Mesothelial cell of epicardium (in vitro differentiated cells): ENCODE measurements at regions not wholly inside any gene's neighbourhood (a gene's known extent, or its start where the extent isn't known, plus 50 kb on each side); places are given as distances from the start of the nearest gene placed in this dataset.

ENCODE experiments used
- DNase-seq, 2 experiments: peaks; one replicate each; pipeline ENCODE4 v3.0.0; 2021; ENCODE audit warnings: low spot score in 2 of 2; ENCODE audit not compliant: unreplicated experiment in 2 of 2
- H3K27ac Mint-ChIP-seq: 2 replicates; pipeline ENCODE4 v1.8.0; 2021; ENCODE audit warnings: mixed read lengths
- H3K27me3 Mint-ChIP-seq: 2 replicates; pipeline ENCODE4 v1.8.0; 2021; ENCODE audit warnings: low read depth, mixed read lengths
- H3K36me3 Mint-ChIP-seq: 2 replicates; pipeline ENCODE4 v1.8.0; 2021; ENCODE audit warnings: mixed read lengths
- H3K4me1 Mint-ChIP-seq: 2 replicates; pipeline ENCODE4 v1.8.0; 2021; ENCODE audit warnings: mixed read lengths
- H3K4me3 Mint-ChIP-seq: 2 replicates; pipeline ENCODE4 v1.8.0; 2021; ENCODE audit warnings: mild to moderate bottlenecking, moderate library complexity, mixed read lengths
- H3K9me3 Mint-ChIP-seq: 2 replicates; pipeline ENCODE4 v1.8.0; 2021; ENCODE audit warnings: mixed read lengths
- TF ChIP-seq, protein P1 (sequence below): fragments of 200-600 bp; sonication (generic); IDR thresholded peaks from one replicate; pipeline ENCODE4 v1.5.0; 2021; ENCODE audit warnings: antibody characterized with exemption; ENCODE audit not compliant: unreplicated experiment

- TF ChIP-seq, protein P1, sequence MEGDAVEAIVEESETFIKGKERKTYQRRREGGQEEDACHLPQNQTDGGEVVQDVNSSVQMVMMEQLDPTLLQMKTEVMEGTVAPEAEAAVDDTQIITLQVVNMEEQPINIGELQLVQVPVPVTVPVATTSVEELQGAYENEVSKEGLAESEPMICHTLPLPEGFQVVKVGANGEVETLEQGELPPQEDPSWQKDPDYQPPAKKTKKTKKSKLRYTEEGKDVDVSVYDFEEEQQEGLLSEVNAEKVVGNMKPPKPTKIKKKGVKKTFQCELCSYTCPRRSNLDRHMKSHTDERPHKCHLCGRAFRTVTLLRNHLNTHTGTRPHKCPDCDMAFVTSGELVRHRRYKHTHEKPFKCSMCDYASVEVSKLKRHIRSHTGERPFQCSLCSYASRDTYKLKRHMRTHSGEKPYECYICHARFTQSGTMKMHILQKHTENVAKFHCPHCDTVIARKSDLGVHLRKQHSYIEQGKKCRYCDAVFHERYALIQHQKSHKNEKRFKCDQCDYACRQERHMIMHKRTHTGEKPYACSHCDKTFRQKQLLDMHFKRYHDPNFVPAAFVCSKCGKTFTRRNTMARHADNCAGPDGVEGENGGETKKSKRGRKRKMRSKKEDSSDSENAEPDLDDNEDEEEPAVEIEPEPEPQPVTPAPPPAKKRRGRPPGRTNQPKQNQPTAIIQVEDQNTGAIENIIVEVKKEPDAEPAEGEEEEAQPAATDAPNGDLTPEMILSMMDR: no peak
- H3K4me1 Mint-ChIP-seq: peaks cover 17% of the 10 kb centered on the region
- no peak for DNase-seq
- H3K9me3 Mint-ChIP-seq: peaks cover 15% of the 10 kb centered on the region
- H3K27me3 Mint-ChIP-seq: no peaks in the 10 kb centered on the region
- H3K27ac Mint-ChIP-seq: no peak overlapping the region
- H3K4me3 Mint-ChIP-seq: no peak overlapping the region
- no peaks in the 10 kb centered on the region for H3K36me3 Mint-ChIP-seq
Observed at GRCh38 chr14:86311151-86311550, 781.2 kb downstream of the FLRT2 start.

DNA sequence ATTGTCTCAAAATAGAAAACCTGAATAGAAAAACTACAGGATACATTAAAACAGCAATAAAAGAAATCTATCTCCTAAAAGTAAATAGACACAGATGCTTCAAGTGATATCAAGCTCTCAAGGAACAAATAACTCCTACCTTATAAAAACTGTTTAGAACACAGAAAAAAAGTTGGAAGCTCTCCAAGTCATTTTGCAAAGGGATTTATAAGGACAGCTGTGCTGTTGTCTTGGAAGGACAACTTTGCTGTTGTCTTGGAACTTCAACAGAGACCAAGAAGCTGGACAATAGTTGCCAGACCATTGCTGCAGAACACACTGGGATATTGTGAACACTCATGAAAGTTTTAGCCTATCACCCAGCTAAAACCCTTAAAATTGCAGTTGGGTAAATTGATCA is 780.7 kb downstream of the FLRT2 start:
- H3K4me1 Mint-ChIP-seq: peaks cover 17% of the 10 kb centered on the region

GRCh38 chr14:86310148-86310547 is 780.2 kb downstream of the FLRT2 start:
- Mint-ChIP-seq H3K27me3 (no peaks in the 10 kb centered on the region), H3K36me3 (no peaks in the 10 kb centered on the region), H3K4me3 (no peak overlapping the region), H3K4me1 (peaks cover 17% of the 10 kb centered on the region), H3K27ac (no peak overlapping the region), H3K9me3 (peaks cover 15% of the 10 kb centered on the region)
- DNase-seq: no peak
- TF ChIP-seq, protein P1: no peak

More for the DNA sequence above, 780.7 kb downstream of the FLRT2 start:
- Mint-ChIP-seq H3K36me3 (no peaks in the 10 kb centered on the region), H3K27me3 (no peaks in the 10 kb centered on the region), H3K9me3 (peaks cover 15% of the 10 kb centered on the region), H3K27ac (peak overlapping the region; percentile 61), H3K4me3 (no peak overlapping the region)
- DNase-seq: no peak
- TF ChIP-seq, protein P1: no peak

DNA sequence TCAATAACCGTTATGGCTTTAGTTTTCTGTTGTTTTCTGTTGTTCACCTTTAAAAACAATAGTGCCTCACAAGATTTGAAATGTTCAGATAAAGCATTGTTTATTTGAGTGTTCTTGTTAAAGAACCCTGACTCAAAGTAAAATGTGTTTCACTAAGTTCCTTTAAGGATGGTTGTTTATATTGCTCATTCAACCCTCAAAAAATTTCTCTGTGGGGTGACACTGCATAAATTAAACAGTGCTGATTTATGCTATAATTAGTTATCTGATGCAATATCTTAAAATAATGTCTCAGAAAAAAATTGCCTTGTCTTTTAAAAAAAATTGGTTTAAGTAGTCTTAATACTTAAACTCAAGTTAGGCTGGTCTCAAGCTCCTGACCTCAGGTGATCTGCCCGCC is 775.1 kb downstream of the FLRT2 start:
- Mint-ChIP-seq H3K27me3 (no peaks in the 10 kb centered on the region), H3K9me3 (peaks cover 8% of the 10 kb centered on the region), H3K36me3 (no peaks in the 10 kb centered on the region), H3K4me3 (no peak overlapping the region), H3K27ac (no peak overlapping the region), H3K4me1 (peaks cover 8% of the 10 kb centered on the region)
- TF ChIP-seq, protein P1: no peak
- DNase-seq: no peak

GRCh38 chr14:86299994-86300393 is 770.0 kb downstream of the FLRT2 start:
- H3K4me1 Mint-ChIP-seq: no peaks in the 10 kb centered on the region
- no peak overlapping the region for H3K4me3 Mint-ChIP-seq
- DNase-seq: no peak
- H3K27ac Mint-ChIP-seq: no peak overlapping the region
- no peaks in the 10 kb centered on the region for H3K36me3 Mint-ChIP-seq
- TF ChIP-seq, protein P1: no peak
- H3K27me3 Mint-ChIP-seq: no peaks in the 10 kb centered on the region
- peaks cover 12% of the 10 kb centered on the region for H3K9me3 Mint-ChIP-seq

DNA sequence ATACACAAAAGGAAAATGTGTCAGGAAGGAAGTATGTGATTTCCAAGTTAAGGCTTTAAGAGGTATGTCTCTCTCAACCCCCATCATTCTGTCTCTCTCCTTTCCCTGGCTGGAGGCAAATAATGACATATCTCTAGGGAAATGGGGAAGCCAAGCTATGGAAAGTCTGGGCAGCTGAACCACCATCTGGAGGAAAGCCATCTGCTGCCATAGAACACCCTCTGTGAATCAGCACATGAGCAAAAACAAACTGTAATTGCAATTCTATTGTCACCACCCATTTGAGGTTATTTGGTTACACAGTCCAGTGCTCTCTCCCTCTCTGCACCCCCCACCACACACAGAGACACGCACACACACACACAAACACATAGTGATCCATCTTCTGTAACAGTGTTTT is 766.2 kb downstream of the FLRT2 start:
- H3K36me3 Mint-ChIP-seq: no peaks in the 10 kb centered on the region
- H3K4me1 Mint-ChIP-seq: no peaks in the 10 kb centered on the region
- H3K27ac Mint-ChIP-seq: no peak overlapping the region
- peaks cover 16% of the 10 kb centered on the region for H3K9me3 Mint-ChIP-seq
- TF ChIP-seq, protein P1: no peak
- H3K27me3 Mint-ChIP-seq: peaks cover 1% of the 10 kb centered on the region
- no peak for DNase-seq
- H3K4me3 Mint-ChIP-seq: no peak overlapping the region
